Parathyroid adenoma (tissue), 2 donors: ENCODE measurements at regions not wholly inside any gene's neighbourhood (a gene's known extent, or its start where the extent isn't known, plus 50 kb on each side); places are given as distances from the start of the nearest gene placed in this dataset.

ENCODE experiments used
- H2AFZ ChIP-seq: fragments of 300-600 bp; sonication (generic); one replicate; pipeline ENCODE4 v1.7.0; 2017; ENCODE audit warnings: antibody characterized with exemption, mild to moderate bottlenecking
- H3K27ac ChIP-seq: fragments of 300-600 bp; sonication (generic); one replicate; pipeline ENCODE4 v1.7.0; 2017
- H3K27me3 ChIP-seq: fragments of 300-600 bp; sonication (generic); one replicate; pipeline ENCODE4 v1.7.0; 2017; ENCODE audit warnings: low read length; ENCODE audit not compliant: control insufficient read depth, insufficient read depth
- H3K36me3 ChIP-seq: fragments of 300-600 bp; sonication (generic); one replicate; pipeline ENCODE4 v1.7.0; 2017; ENCODE audit warnings: low read length; ENCODE audit not compliant: control insufficient read depth, insufficient read depth
- H3K4me1 ChIP-seq: fragments of 300-600 bp; sonication (generic); one replicate; pipeline ENCODE4 v1.7.0; 2017; ENCODE audit warnings: control low read depth
- H3K4me2 ChIP-seq: fragments of 300-600 bp; sonication (generic); one replicate; pipeline ENCODE4 v1.7.0; 2017; ENCODE audit warnings: low read length
- H3K4me3 ChIP-seq: fragments of 300-600 bp; sonication (generic); one replicate; pipeline ENCODE4 v1.7.0; 2017; ENCODE audit warnings: low read depth, low read length
- H3K79me2 ChIP-seq: fragments of 300-600 bp; sonication (generic); one replicate; pipeline ENCODE4 v1.7.0; 2017; ENCODE audit warnings: control low read depth
- H3K9ac ChIP-seq: fragments of 300-600 bp; sonication (generic); one replicate; pipeline ENCODE4 v1.7.0; 2017; ENCODE audit warnings: mild to moderate bottlenecking
- H3K9me3 ChIP-seq: fragments of 300-600 bp; sonication (generic); one replicate; pipeline ENCODE4 v1.7.0; 2017; ENCODE audit warnings: low read length; ENCODE audit not compliant: control insufficient read depth
- TF ChIP-seq, protein P1 (sequence below): fragments of 300-600 bp; sonication (generic); IDR thresholded peaks from one replicate; pipeline ENCODE4 v1.7.0; 2017; ENCODE audit warnings: antibody characterized with exemption, mild to moderate bottlenecking
- donor health status: primary hyperparathyroidism.

DNA sequence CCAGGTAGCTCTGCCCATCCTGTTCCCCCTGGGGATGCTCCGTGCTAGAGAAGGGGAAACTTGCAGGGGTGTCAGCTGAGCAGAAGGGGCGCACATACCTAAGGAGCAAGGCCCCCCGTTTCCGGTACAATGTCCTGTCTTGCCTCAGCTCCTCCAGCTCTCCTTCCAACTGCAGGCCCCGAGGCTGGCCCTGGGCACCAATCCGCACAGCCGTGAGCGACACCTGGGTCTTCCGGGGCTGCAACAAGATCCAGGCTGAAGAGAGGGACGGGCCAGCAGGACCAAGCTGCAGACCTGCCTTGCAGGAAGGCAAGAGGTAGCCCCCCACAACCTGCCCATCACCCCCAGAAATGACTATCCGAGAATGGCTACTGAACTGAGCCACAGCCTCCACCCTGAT, 102.6 kb downstream of the RMI2 start:
- Histone ChIP-seq H3K9ac (no peak overlapping the region), H3K36me3 (no peaks in the 10 kb centered on the region), H3K79me2 (no peaks in the 10 kb centered on the region), H2AFZ (no peak overlapping the region), H3K4me2 (no peak overlapping the region), H3K27me3 (no peaks in the 10 kb centered on the region), H3K4me1 (no peaks in the 10 kb centered on the region), H3K27ac (no peak overlapping the region), H3K4me3 (no peak overlapping the region), H3K9me3 (no peaks in the 10 kb centered on the region)
- TF ChIP-seq, protein P1, sequence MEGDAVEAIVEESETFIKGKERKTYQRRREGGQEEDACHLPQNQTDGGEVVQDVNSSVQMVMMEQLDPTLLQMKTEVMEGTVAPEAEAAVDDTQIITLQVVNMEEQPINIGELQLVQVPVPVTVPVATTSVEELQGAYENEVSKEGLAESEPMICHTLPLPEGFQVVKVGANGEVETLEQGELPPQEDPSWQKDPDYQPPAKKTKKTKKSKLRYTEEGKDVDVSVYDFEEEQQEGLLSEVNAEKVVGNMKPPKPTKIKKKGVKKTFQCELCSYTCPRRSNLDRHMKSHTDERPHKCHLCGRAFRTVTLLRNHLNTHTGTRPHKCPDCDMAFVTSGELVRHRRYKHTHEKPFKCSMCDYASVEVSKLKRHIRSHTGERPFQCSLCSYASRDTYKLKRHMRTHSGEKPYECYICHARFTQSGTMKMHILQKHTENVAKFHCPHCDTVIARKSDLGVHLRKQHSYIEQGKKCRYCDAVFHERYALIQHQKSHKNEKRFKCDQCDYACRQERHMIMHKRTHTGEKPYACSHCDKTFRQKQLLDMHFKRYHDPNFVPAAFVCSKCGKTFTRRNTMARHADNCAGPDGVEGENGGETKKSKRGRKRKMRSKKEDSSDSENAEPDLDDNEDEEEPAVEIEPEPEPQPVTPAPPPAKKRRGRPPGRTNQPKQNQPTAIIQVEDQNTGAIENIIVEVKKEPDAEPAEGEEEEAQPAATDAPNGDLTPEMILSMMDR: no peak

DNA sequence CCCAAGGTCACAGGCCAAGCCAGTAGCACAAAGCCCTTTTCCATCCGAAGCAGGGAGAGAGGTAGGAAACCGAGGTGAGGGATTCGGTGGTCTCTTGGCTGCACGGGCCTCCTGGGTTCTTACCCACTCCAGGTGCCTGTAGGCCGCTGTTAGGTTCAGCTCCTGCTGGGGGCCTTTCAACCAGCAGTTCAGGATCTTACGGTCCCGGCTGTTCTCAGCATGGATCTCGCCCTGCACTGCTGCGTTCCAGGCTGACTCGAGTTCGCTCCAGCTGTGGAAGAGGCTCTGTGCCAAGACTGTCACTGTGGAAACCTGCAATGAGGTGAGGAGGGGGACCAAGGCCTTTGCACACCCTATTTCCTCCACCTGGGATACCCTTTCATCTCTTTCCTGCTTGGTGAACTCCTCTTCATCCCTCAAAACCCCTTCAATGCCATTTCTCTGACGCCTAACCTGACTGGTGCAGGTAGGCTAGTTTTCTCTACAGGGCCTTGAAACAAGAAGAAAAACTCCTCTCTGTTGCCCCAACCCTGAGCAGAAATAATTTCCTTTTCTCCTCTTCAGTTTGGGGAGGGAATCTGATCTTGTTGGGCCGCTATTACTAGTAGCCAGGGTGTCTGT, 103.6 kb downstream of the RMI2 start:
- Histone ChIP-seq H3K9me3 (no peaks in the 10 kb centered on the region), H3K4me2 (no peak overlapping the region), H3K27me3 (no peaks in the 10 kb centered on the region), H3K4me3 (no peak overlapping the region), H3K79me2 (no peaks in the 10 kb centered on the region), H2AFZ (no peak overlapping the region), H3K9ac (no peak overlapping the region), H3K27ac (no peak overlapping the region), H3K4me1 (no peaks in the 10 kb centered on the region), H3K36me3 (no peaks in the 10 kb centered on the region)
- TF ChIP-seq, protein P1: no peak

DNA sequence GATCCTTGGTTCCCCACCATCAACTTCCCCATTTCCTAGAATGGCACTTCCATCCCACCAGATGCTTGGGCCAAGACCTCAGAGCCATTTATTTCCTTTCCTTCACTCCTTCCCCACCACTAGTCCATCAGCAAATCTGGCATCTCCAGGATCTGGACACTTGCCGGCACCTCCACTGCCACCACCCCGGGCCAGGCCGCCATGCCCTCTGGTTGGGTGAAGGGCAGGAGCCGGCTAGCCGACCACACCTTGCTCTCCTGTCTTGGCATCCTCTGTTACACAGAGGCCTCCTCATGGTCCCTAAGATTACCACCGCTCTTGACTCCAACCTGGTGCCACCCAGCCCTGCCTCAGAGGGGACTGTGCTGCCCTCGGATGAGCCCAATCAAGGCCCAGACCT, 104.5 kb downstream of the RMI2 start:
- Histone ChIP-seq H3K9me3 (no peaks in the 10 kb centered on the region), H3K4me3 (no peak overlapping the region), H2AFZ (no peak overlapping the region), H3K4me1 (no peaks in the 10 kb centered on the region), H3K27ac (no peak overlapping the region), H3K27me3 (no peaks in the 10 kb centered on the region), H3K36me3 (no peaks in the 10 kb centered on the region), H3K9ac (no peak overlapping the region), H3K79me2 (no peaks in the 10 kb centered on the region), H3K4me2 (no peak overlapping the region)
- TF ChIP-seq, protein P1: no peak

DNA sequence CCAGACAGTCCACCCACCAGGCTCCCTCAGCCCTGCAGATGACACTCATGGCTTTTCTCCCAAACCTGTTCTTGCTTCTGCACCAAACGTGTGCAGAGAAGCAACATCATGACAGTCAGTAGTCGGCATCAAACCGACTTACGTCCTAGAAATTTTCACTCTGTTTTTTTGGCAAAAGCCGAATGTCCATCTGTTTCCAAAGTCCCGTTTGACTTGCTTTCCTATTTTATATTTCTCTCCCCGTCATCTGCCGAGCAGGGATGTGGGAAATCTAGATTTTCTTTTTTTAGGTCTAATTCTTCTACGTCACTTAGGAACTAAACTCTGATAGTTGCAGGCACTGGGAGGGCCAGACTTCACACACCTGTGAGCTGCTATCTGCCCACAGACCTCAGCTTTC, 104.9 kb downstream of the RMI2 start:
- Histone ChIP-seq H3K36me3 (no peaks in the 10 kb centered on the region), H3K79me2 (no peaks in the 10 kb centered on the region), H3K4me3 (no peak overlapping the region), H3K4me1 (no peaks in the 10 kb centered on the region), H3K4me2 (no peak overlapping the region), H2AFZ (no peak overlapping the region), H3K9ac (no peak overlapping the region), H3K9me3 (no peaks in the 10 kb centered on the region), H3K27ac (no peak overlapping the region), H3K27me3 (no peaks in the 10 kb centered on the region)
- TF ChIP-seq, protein P1: no peak

DNA sequence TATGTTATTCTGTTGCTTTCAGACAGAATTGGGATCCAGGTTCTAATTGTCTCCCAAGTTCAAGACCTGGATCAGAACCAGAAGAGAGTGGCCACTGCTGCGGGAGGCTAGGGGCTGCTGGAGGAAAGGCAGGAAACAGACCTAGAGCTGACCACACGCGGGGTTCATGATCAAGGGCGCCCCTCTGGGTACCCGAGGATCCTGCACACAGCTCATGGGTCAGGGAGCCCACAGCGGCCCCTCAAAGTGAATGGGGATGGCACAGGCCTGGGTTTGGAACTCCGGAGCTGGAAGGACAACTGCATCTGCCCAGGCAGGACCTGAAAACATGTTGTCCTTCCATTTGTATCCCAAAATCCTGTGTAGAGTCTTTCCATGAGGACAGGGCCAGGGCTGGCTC, 107.0 kb downstream of the RMI2 start:
- Histone ChIP-seq H3K9me3 (no peaks in the 10 kb centered on the region), H3K27ac (no peak overlapping the region)

More for the DNA sequence above, 107.0 kb downstream of the RMI2 start:
- H2AFZ ChIP-seq: no peak overlapping the region
- H3K9ac ChIP-seq: no peak overlapping the region
- no peak overlapping the region for H3K4me2 ChIP-seq
- H3K4me3 ChIP-seq: no peak overlapping the region
- H3K27me3 ChIP-seq: no peaks in the 10 kb centered on the region
- no peaks in the 10 kb centered on the region for H3K4me1 ChIP-seq
- H3K79me2 ChIP-seq: no peaks in the 10 kb centered on the region
- no peaks in the 10 kb centered on the region for H3K36me3 ChIP-seq
- TF ChIP-seq, protein P1: no peak
